Body of pancreas (tissue), 4 donors: ENCODE measurements at regions not wholly inside any gene's neighbourhood (a gene's known extent, or its start where the extent isn't known, plus 50 kb on each side); places are given as distances from the start of the nearest gene placed in this dataset.

Experiments
- POLR2A ChIP-seq, 3 donors: fragments of 450-650 bp; IDR thresholded peaks; one replicate each; pipeline ENCODE4 v1.6.1; 2016; ENCODE audit warnings: antibody characterized with exemption in 3 of 3, mild to moderate bottlenecking in 2 of 3
- TF ChIP-seq, protein P1 (sequence below), 7 experiments: fragments of 450-650 bp in 4 of 7; fragments of 200-600 bp in 3 of 7; sonication (generic) in 3 of 7; IDR thresholded peaks; one replicate each; pipeline ENCODE4 v1.5.1; 2016 to 2019; ENCODE audit warnings: antibody characterized with exemption in 7 of 7

GRCh38 chr20:16802652-16802935, 54.4 kb downstream of the OTOR start:
- TF ChIP-seq, protein P1, sequence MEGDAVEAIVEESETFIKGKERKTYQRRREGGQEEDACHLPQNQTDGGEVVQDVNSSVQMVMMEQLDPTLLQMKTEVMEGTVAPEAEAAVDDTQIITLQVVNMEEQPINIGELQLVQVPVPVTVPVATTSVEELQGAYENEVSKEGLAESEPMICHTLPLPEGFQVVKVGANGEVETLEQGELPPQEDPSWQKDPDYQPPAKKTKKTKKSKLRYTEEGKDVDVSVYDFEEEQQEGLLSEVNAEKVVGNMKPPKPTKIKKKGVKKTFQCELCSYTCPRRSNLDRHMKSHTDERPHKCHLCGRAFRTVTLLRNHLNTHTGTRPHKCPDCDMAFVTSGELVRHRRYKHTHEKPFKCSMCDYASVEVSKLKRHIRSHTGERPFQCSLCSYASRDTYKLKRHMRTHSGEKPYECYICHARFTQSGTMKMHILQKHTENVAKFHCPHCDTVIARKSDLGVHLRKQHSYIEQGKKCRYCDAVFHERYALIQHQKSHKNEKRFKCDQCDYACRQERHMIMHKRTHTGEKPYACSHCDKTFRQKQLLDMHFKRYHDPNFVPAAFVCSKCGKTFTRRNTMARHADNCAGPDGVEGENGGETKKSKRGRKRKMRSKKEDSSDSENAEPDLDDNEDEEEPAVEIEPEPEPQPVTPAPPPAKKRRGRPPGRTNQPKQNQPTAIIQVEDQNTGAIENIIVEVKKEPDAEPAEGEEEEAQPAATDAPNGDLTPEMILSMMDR (IDR thresholded peaks at IDR 0.05): no peak
- TF ChIP-seq POLR2A (IDR thresholded peaks at IDR 0.05): no peak
